Hepatocyte (in vitro differentiated cells): ENCODE measurements at regions not wholly inside any gene's neighbourhood (a gene's known extent, or its start where the extent isn't known, plus 50 kb on each side); places are given as distances from the start of the nearest gene placed in this dataset.
A peak's percentile ranks its signal among the peaks of the same experiment; 100 is the strongest.

ENCODE experiments used
- DNase-seq: peaks from one replicate; pipeline ENCODE4 v3.0.0-alpha.2; 2016; ENCODE audit warnings: low spot score
- H2AFZ ChIP-seq: fragments of 200-600 bp; sonication (generic); 2 replicates; pipeline ENCODE4 v1.6.0; 2016; ENCODE audit warnings: antibody characterized with exemption, mild to moderate bottlenecking
- H3K27ac ChIP-seq: fragments of 200-600 bp; sonication (generic); 2 replicates; pipeline ENCODE4 v1.5.1; 2016; ENCODE audit warnings: mild to moderate bottlenecking
- H3K27me3 ChIP-seq: fragments of 200-600 bp; sonication (generic); 2 replicates; pipeline ENCODE4 v1.6.1; 2016
- H3K36me3 ChIP-seq: fragments of 200-600 bp; sonication (generic); replicated peaks from 2 replicates; pipeline ENCODE4 v1.5.1; 2016; ENCODE audit warnings: low read depth; ENCODE audit not compliant: insufficient read depth
- H3K4me1 ChIP-seq: fragments of 200-600 bp; sonication (generic); 2 replicates; pipeline ENCODE4 v1.5.1; 2016; ENCODE audit warnings: mild to moderate bottlenecking, moderate library complexity; ENCODE audit not compliant: insufficient read depth
- H3K4me2 ChIP-seq: fragments of 200-600 bp; sonication (generic); 2 replicates; pipeline ENCODE4 v1.6.0; 2016
- H3K4me3 ChIP-seq: fragments of 200-600 bp; sonication (generic); 2 replicates; pipeline ENCODE4 v1.5.1; 2016; ENCODE audit warnings: mild to moderate bottlenecking
- H3K79me2 ChIP-seq: fragments of 200-600 bp; sonication (generic); 2 replicates; pipeline ENCODE4 v1.6.0; 2017; ENCODE audit warnings: mild to moderate bottlenecking
- H3K9me2 ChIP-seq: fragments of 200-600 bp; sonication (generic); replicated peaks from 2 replicates; pipeline ENCODE4 v1.6.0; 2017; ENCODE audit warnings: mild to moderate bottlenecking; ENCODE audit not compliant: insufficient read depth
- H3K9me3 ChIP-seq: fragments of 200-600 bp; sonication (generic); 2 replicates; pipeline ENCODE4 v1.5.1; 2016; ENCODE audit warnings: low read depth, mild to moderate bottlenecking
- H4K20me1 ChIP-seq: fragments of 200-600 bp; sonication (generic); 2 replicates; pipeline ENCODE4 v1.6.0; 2016; ENCODE audit warnings: mild to moderate bottlenecking; ENCODE audit not compliant: insufficient read depth, poor library complexity, severe bottlenecking
- CTCF ChIP-seq: fragments of 200-600 bp; sonication (generic); IDR thresholded peaks from 2 replicates; pipeline ENCODE4 v1.5.1; 2016; ENCODE audit warnings: antibody characterized with exemption, mild to moderate bottlenecking; ENCODE audit not compliant: poor library complexity
- EZH2 ChIP-seq: fragments of 200-600 bp; sonication (generic); IDR thresholded peaks from 2 replicates; pipeline ENCODE4 v1.6.1; 2016; ENCODE audit warnings: antibody characterized with exemption, mild to moderate bottlenecking, borderline replicate concordance
- EZH2phosphoT487 ChIP-seq: fragments of 200-600 bp; sonication (generic); IDR thresholded peaks from one replicate; pipeline ENCODE4 v1.6.1; 2018; ENCODE audit warnings: antibody characterized with exemption, mild to moderate bottlenecking, low read depth, moderate library complexity; ENCODE audit not compliant: unreplicated experiment, severe bottlenecking
- WGBS: methylation state at CpG from one replicate; pipeline ENCODE4 v1.1.6; 2016; ENCODE audit warnings: low lambda C conversion rate; ENCODE audit errors: missing lambda C conversion rate; 5-methylcytosine and 5-hydroxymethylcytosine counted together

- DNase-seq = no peak
- no peaks in the 10 kb centered on the region for H3K9me2 ChIP-seq
- TF ChIP-seq EZH2phosphoT487 = no peak
- TF ChIP-seq CTCF = no peak
- no peak for TF ChIP-seq EZH2
Measured at GRCh38 chr6:22021966-22022365, 274.9 kb downstream of the PRL start.

GRCh38 chr6:22023937-22024336 lies 272.9 kb downstream of the PRL start:
- 46% methylated on average over 5 of the region's 5 CpGs for WGBS
- no peak overlapping the region for H2AFZ ChIP-seq
- no peaks in the 10 kb centered on the region for H3K9me3 ChIP-seq
- H3K27ac ChIP-seq = no peak overlapping the region
- no peak for DNase-seq
- no peaks in the 10 kb centered on the region for H3K27me3 ChIP-seq
- TF ChIP-seq EZH2 = no peak
- no peak for TF ChIP-seq EZH2phosphoT487
- no peak for TF ChIP-seq CTCF
- H4K20me1 ChIP-seq = no peaks in the 10 kb centered on the region
- H3K4me3 ChIP-seq = no peak overlapping the region
- H3K4me1 ChIP-seq = peaks cover 15% of the 10 kb centered on the region
- H3K79me2 ChIP-seq = no peaks in the 10 kb centered on the region
- H3K9me2 ChIP-seq = no peaks in the 10 kb centered on the region
- no peaks in the 10 kb centered on the region for H3K36me3 ChIP-seq
- no peak overlapping the region for H3K4me2 ChIP-seq

More at GRCh38 chr6:22021966-22022365, 274.9 kb downstream of the PRL start:
- no peak overlapping the region for H3K4me2 ChIP-seq
- no peaks in the 10 kb centered on the region for H3K79me2 ChIP-seq
- WGBS = 100% methylated on average over 1 of the region's 1 CpG
- H3K4me3 ChIP-seq = no peak overlapping the region
- no peak overlapping the region for H3K27ac ChIP-seq
- H3K4me1 ChIP-seq = peaks cover 15% of the 10 kb centered on the region
- no peaks in the 10 kb centered on the region for H3K36me3 ChIP-seq
- H4K20me1 ChIP-seq = no peaks in the 10 kb centered on the region
- no peaks in the 10 kb centered on the region for H3K27me3 ChIP-seq
- no peaks in the 10 kb centered on the region for H3K9me3 ChIP-seq
- H2AFZ ChIP-seq = no peak overlapping the region

- H3K4me1 ChIP-seq = peaks cover 15% of the 10 kb centered on the region
- H4K20me1 ChIP-seq = no peaks in the 10 kb centered on the region
- no peaks in the 10 kb centered on the region for H3K36me3 ChIP-seq
- peak overlapping the region; percentile 10 for H3K4me2 ChIP-seq
- no peaks in the 10 kb centered on the region for H3K27me3 ChIP-seq
- H3K79me2 ChIP-seq = no peaks in the 10 kb centered on the region
- peak overlapping the region; percentile 50 for H3K27ac ChIP-seq
- no peak for DNase-seq
- no peaks in the 10 kb centered on the region for H3K9me3 ChIP-seq
- H2AFZ ChIP-seq = peak overlapping the region; percentile 36
- 75% methylated on average over 4 of the region's 4 CpGs for WGBS
- TF ChIP-seq EZH2phosphoT487 = no peak
- no peak for TF ChIP-seq EZH2
- no peak for TF ChIP-seq CTCF
- H3K4me3 ChIP-seq = no peak overlapping the region
- no peaks in the 10 kb centered on the region for H3K9me2 ChIP-seq
Measured at GRCh38 chr6:22024973-22025467, 271.8 kb downstream of the PRL start.
